TTC549 (cell line): ENCODE measurements at regions not wholly inside any gene's neighbourhood (a gene's known extent, or its start where the extent isn't known, plus 50 kb on each side); places are given as distances from the start of the nearest gene placed in this dataset.
A peak's percentile ranks its signal among the peaks of the same experiment; 100 is the strongest.

Experiments
- FAIRE-seq: peaks from 2 replicates; lab custom pipeline; 2012; peaks lifted over from hg19 to GRCh38; lab: Jason Lieb, UNC

- FAIRE-seq = no peak
Observed at GRCh38 chr13:60286707-60287106, 110.3 kb upstream of the TDRD3 start.

- no peak for FAIRE-seq
Observed at GRCh38 chr13:60288569-60288968, 108.5 kb upstream of the TDRD3 start.

- no peak for FAIRE-seq
Observed at GRCh38 chr13:60303166-60303565, 93.9 kb upstream of the TDRD3 start.

GRCh38 chr13:60311527-60311926 lies 85.5 kb upstream of the TDRD3 start:
- FAIRE-seq = no peak

- no peak for FAIRE-seq
Observed at GRCh38 chr13:60312851-60313505, 84.0 kb upstream of the TDRD3 start.

- FAIRE-seq = no peak
Observed at GRCh38 chr13:60318186-60318585, 78.8 kb upstream of the TDRD3 start.

GRCh38 chr13:60324131-60324530 lies 72.9 kb upstream of the TDRD3 start:
- FAIRE-seq = no peak

- FAIRE-seq = no peak
Observed at GRCh38 chr13:60326273-60326672, 70.7 kb upstream of the TDRD3 start.

- no peak for FAIRE-seq
Observed at GRCh38 chr13:60327511-60327910, 69.5 kb upstream of the TDRD3 start.

- no peak for FAIRE-seq
Observed at GRCh38 chr13:60328073-60328472, 68.9 kb upstream of the TDRD3 start.

GRCh38 chr13:60329221-60329923 lies 67.6 kb upstream of the TDRD3 start:
- FAIRE-seq = peak; percentile 88

- FAIRE-seq = no peak
Observed at GRCh38 chr13:60331249-60332012, 65.6 kb upstream of the TDRD3 start.

GRCh38 chr13:60332682-60333081 lies 64.3 kb upstream of the TDRD3 start:
- no peak for FAIRE-seq

GRCh38 chr13:60334310-60334709 lies 62.7 kb upstream of the TDRD3 start:
- FAIRE-seq = peak; percentile 68

- peak; percentile 97 for FAIRE-seq
Observed at GRCh38 chr13:60335531-60335930, 61.5 kb upstream of the TDRD3 start.

GRCh38 chr13:60338754-60339153 lies 58.3 kb upstream of the TDRD3 start:
- no peak for FAIRE-seq

- FAIRE-seq = no peak
Observed at GRCh38 chr13:60343978-60344377, 53.0 kb upstream of the TDRD3 start.

- no peak for FAIRE-seq
Observed at GRCh38 chr13:60347174-60347573, 49.8 kb upstream of the TDRD3 start.
